Smooth muscle cell (in vitro differentiated cells): ENCODE measurements at regions not wholly inside any gene's neighbourhood (a gene's known extent, or its start where the extent isn't known, plus 50 kb on each side); places are given as distances from the start of the nearest gene placed in this dataset.
"Not testable (repeated sequence)": the region's sequence is repeated elsewhere in the genome, so short reads cannot be mapped to it uniquely, and the experiment has no call there.

ENCODE experiments used
- DNase-seq: peaks from one replicate; lab custom pipeline; 2025; ENCODE audit not compliant: unreplicated experiment; lab: John Stamatoyannopoulos, UW
- H2AFZ ChIP-seq: fragments of 200-600 bp; sonication (generic); 2 replicates; pipeline ENCODE4 v1.6.0; 2016; ENCODE audit warnings: antibody characterized with exemption, low read depth, mild to moderate bottlenecking
- H3F3A ChIP-seq: fragments of 200-600 bp; sonication (generic); 2 replicates; pipeline ENCODE4 v1.6.0; 2017; ENCODE audit warnings: antibody characterized with exemption, low read depth
- H3K27ac ChIP-seq: fragments of 200-600 bp; sonication (generic); 2 replicates; pipeline ENCODE4 v1.5.1; 2016; ENCODE audit warnings: low read depth, mild to moderate bottlenecking
- H3K27me3 ChIP-seq: fragments of 200-600 bp; sonication (generic); 2 replicates; pipeline ENCODE4 v1.6.1; 2016; ENCODE audit warnings: low read depth, mild to moderate bottlenecking
- H3K36me3 ChIP-seq: fragments of 200-600 bp; sonication (generic); 2 replicates; pipeline ENCODE4 v1.5.1; 2016; ENCODE audit warnings: low read depth
- H3K4me1 ChIP-seq: fragments of 200-600 bp; sonication (generic); 2 replicates; pipeline ENCODE4 v1.5.1; 2016; ENCODE audit warnings: low read depth
- H3K4me2 ChIP-seq: fragments of 200-600 bp; sonication (generic); 2 replicates; pipeline ENCODE4 v1.6.0; 2016; ENCODE audit warnings: mild to moderate bottlenecking
- H3K4me3 ChIP-seq: fragments of 200-600 bp; sonication (generic); 2 replicates; pipeline ENCODE4 v1.5.1; 2016; ENCODE audit warnings: mild to moderate bottlenecking
- H3K79me2 ChIP-seq: fragments of 200-600 bp; sonication (generic); 2 replicates; pipeline ENCODE4 v1.6.0; 2016; ENCODE audit warnings: low read depth, mild to moderate bottlenecking
- H3K9ac ChIP-seq: fragments of 200-600 bp; sonication (generic); 2 replicates; pipeline ENCODE4 v1.6.0; 2016; ENCODE audit warnings: low read depth
- H3K9me3 ChIP-seq: fragments of 200-600 bp; sonication (generic); replicated peaks from 2 replicates; pipeline ENCODE4 v1.5.1; 2016; ENCODE audit warnings: low read depth
- H4K20me1 ChIP-seq: fragments of 200-600 bp; sonication (generic); 2 replicates; pipeline ENCODE4 v1.6.0; 2016; ENCODE audit warnings: low read depth
- CTCF ChIP-seq: fragments of 200-600 bp; sonication (generic); IDR thresholded peaks from 2 replicates; pipeline ENCODE4 v1.5.1; 2017; ENCODE audit warnings: borderline replicate concordance, mild to moderate bottlenecking, antibody characterized with exemption; ENCODE audit not compliant: insufficient read depth, poor library complexity, severe bottlenecking
- WGBS: methylation state at CpG from one replicate; pipeline ENCODE4 v1.1.7; 2016; ENCODE audit warnings: low lambda C conversion rate; 5-methylcytosine and 5-hydroxymethylcytosine counted together

GRCh38 chr5:12522116-12522515 lies 617.9 kb upstream of the CTNND2 start:
- TF ChIP-seq CTCF = no peak
- Histone ChIP-seq H3K27me3 (no peaks in the 10 kb centered on the region), H3K4me1 (no peaks in the 10 kb centered on the region), H3F3A (no peaks in the 10 kb centered on the region), H3K79me2 (no peaks in the 10 kb centered on the region), H3K27ac (no peak overlapping the region), H3K4me3 (no peak overlapping the region), H3K36me3 (no peaks in the 10 kb centered on the region), H4K20me1 (no peaks in the 10 kb centered on the region), H3K9ac (no peak overlapping the region), H3K9me3 (no peaks in the 10 kb centered on the region), H2AFZ (no peak overlapping the region), H3K4me2 (no peak overlapping the region)
- WGBS = 71% methylated on average over 5 of the region's 5 CpGs
- DNase-seq = no peak

- H3K36me3 ChIP-seq, H3K79me2 ChIP-seq, H4K20me1 ChIP-seq, H3K4me1 ChIP-seq, H3K27ac ChIP-seq, H3K9me3 ChIP-seq, H3K27me3 ChIP-seq, H3K4me2 ChIP-seq, H3K9ac ChIP-seq, DNase-seq, H3F3A ChIP-seq, H3K4me3 ChIP-seq, H2AFZ ChIP-seq: not testable (repeated sequence)
- 87% methylated on average over 1 of the region's 1 CpG for WGBS
Measured at GRCh38 chr5:12504983-12505382, 600.7 kb upstream of the CTNND2 start.

- TF ChIP-seq CTCF = no peak
- Histone ChIP-seq H3F3A (no peaks in the 10 kb centered on the region), H3K9ac (no peak overlapping the region), H2AFZ (no peak overlapping the region), H3K4me2 (no peak overlapping the region), H3K9me3 (no peaks in the 10 kb centered on the region), H4K20me1 (no peaks in the 10 kb centered on the region), H3K36me3 (no peaks in the 10 kb centered on the region), H3K27ac (no peak overlapping the region), H3K79me2 (no peaks in the 10 kb centered on the region), H3K4me1 (no peaks in the 10 kb centered on the region), H3K27me3 (no peaks in the 10 kb centered on the region), H3K4me3 (no peak overlapping the region)
- no peak for DNase-seq
- WGBS = 94% methylated on average over 3 of the region's 3 CpGs
Measured at GRCh38 chr5:12488161-12488560, 583.9 kb upstream of the CTNND2 start.

- no peak overlapping the region for H3K4me2 ChIP-seq
- H3F3A ChIP-seq = no peaks in the 10 kb centered on the region
- no peaks in the 10 kb centered on the region for H3K79me2 ChIP-seq
- no peaks in the 10 kb centered on the region for H4K20me1 ChIP-seq
- H3K4me1 ChIP-seq = no peaks in the 10 kb centered on the region
- H3K27me3 ChIP-seq = no peaks in the 10 kb centered on the region
- no peak for DNase-seq
- H3K27ac ChIP-seq = no peak overlapping the region
- no peaks in the 10 kb centered on the region for H3K9me3 ChIP-seq
- no peak overlapping the region for H3K4me3 ChIP-seq
- H3K36me3 ChIP-seq = no peaks in the 10 kb centered on the region
- WGBS = 79% methylated on average over 3 of the region's 3 CpGs
- TF ChIP-seq CTCF = no peak
- no peak overlapping the region for H3K9ac ChIP-seq
- H2AFZ ChIP-seq = no peak overlapping the region
Measured at GRCh38 chr5:12480487-12480886, 576.2 kb upstream of the CTNND2 start.
